Urothelium cell line (cell line): ENCODE measurements at regions not wholly inside any gene's neighbourhood (a gene's known extent, or its start where the extent isn't known, plus 50 kb on each side); places are given as distances from the start of the nearest gene placed in this dataset.

Source experiments
- DNase-seq: peaks from one replicate; pipeline ENCODE4 v3.0.0; 2011; ENCODE audit warnings: low spot score, mixed read lengths
- FAIRE-seq: peaks from 2 replicates; lab custom pipeline; 2011; peaks lifted over from hg19 to GRCh38; lab: Jason Lieb, UNC

DNA sequence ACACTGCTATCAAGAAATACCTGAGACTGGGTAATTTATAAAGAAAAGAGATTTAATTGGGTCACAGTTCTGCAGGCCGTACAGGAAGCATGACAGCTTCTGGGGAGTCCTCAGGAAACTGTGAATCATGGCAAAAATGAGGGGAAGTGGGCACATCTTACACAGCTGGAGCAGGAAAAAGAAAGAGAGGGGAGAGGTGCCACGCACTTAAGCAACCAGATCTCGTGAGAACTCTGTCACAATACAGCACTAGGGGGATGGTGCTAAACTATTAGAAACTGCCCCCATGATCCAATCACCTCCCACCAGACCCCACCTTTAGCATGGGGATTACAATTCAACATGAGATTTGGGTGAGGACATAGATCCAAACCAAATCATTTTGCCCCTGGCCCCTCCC is 105.5 kb upstream of the CPLX2 start:
- DNase-seq (no peak), FAIRE-seq (no peak)

- DNase-seq (no peak), FAIRE-seq (no peak)
These were observed 104.4 kb upstream of the CPLX2 start for GRCh38 chr5:175766963-175767362.

DNA sequence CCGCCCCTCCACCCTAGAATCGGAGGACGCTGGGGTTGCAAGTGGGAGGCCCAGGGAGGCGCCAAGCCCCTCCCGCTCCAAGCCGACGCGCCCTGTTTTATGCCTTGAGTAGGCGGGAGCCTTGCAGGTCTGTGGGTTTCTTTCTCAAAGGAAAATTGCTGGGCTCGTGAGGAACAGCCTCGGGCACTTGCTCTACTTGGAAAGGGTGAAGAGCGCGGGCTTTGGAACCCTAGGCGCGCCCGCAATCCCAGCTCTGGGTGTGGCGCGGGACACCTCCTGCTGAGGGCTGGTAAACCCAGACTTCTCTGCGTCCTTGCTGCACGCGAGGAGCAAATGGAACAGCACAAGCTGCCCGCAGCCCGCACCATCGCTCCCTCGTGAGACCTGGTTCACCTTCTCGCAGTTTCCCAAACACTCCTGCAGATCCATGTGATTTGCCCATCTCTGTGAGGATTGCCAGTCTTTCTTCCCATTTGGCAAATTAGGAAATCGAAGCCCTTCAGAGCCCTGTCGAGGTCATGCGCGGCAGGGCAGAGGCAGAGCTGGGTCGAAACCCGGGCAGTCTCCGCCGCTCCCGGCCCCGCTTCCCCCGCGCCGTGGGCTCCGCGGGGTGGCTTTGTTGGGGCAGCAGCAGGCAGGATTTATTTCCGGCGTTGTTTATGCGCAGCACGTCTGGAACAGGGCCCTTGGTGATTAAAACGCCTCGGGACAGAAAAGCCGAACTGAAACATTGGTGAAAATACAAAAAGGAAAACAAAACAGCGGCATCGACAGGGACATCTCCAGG is 98.4 kb upstream of the CPLX2 start:
- no peak for DNase-seq

GRCh38 chr5:175773534-175774070 is 97.8 kb upstream of the CPLX2 start:
- FAIRE-seq (no peak), DNase-seq (no peak)

More for the DNA sequence above, 98.4 kb upstream of the CPLX2 start:
- FAIRE-seq = no peak

DNA sequence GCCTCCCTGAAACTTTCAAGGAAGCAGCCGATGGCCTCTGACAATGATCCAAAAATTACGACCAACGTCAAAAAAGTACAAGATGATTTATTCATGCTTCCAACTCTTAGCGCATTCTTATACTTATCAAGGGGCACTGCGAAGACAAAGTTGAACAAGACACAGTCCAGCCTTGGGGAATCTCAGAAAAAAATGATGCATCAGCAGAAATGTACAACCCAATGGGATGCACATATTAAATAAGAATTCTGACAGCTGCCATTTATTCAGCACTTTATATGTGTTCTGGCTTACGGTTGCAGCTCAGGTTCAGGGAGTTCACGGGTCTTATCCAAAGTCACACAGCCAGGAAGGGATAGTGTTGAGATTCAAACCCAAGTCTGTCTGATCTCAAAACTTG is 96.0 kb upstream of the CPLX2 start:
- no peak for FAIRE-seq
- no peak for DNase-seq

- DNase-seq (peak; percentile 86), FAIRE-seq (peak; percentile 77)
These were observed 92.4 kb upstream of the CPLX2 start for GRCh38 chr5:175778951-175779503.

- no peak for DNase-seq
- no peak for FAIRE-seq
These were observed 87.6 kb upstream of the CPLX2 start for GRCh38 chr5:175783739-175784138.

- no peak for DNase-seq
- no peak for FAIRE-seq
These were observed 87.1 kb upstream of the CPLX2 start for GRCh38 chr5:175784230-175784629.

DNA sequence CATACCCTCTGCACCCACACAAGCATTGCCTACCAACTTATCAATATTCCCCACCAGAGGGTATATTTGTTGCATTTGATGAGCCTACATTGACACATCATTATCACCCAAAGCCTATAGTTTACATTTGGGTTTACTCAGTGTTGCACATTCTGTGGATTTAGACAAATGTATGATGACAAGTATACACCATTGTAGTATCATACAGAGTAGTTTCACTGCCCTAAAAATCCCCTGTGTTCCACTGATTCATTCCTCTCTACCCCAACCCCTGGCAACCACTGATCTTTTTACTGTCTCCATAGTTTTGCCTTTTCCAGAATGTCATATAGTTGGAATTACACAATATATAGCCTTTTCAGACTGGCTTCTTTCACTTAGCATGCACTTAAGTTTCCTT is 85.7 kb upstream of the CPLX2 start:
- FAIRE-seq = no peak
- no peak for DNase-seq

DNA sequence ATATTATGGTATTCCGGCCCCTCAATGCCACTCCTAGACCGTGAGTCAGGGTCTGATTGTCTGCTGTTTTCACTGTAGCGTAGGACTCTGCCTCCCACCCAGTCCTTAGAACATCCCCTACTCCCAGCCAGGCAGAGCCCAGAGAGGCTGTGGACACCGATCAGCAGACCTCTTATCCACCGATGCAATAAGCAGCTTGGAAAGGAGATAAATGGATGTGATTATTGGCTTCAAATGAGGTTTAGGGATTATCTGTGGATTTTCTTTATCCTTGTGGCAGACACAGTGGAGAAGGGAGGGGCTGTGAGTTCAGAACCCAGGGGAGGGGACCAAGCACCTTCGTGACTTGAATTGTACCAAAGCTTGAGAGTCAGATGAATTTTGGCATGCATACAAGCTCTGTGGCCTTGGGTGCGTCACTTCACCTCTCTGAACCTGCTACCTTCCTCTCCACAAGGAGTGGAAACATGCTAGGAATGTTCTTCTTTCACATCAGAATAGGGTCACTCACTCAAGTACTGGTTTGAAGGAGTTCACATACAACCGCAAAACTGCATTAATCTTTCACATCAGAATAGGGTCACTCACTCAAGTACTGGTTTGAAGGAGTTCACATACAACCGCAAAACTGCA is 83.1 kb upstream of the CPLX2 start:
- DNase-seq (peak; percentile 57), FAIRE-seq (no peak)

GRCh38 chr5:175789670-175790069 is 81.7 kb upstream of the CPLX2 start:
- DNase-seq (no peak), FAIRE-seq (no peak)

DNA sequence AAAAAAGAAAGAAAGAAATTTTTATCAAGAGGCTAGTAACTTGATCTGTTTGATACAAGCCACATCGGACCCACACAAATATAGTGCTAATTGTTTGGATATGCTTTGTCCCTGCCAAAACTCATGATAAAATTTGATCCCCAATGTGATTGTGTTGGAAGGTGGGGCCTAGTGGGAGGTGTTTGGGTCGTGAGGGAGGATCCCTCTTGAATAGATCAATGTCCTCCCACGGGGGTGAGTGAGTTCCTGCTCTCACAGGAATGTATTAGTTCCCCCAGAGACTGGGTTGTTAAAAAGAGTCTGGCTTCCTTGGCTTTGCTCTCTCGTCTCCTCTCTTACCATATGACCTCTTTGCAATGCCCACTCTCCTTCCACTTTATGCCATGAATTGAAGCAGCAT is 80.6 kb upstream of the CPLX2 start:
- FAIRE-seq = no peak

GRCh38 chr5:175795959-175796358 is 75.4 kb upstream of the CPLX2 start:
- FAIRE-seq = no peak
- no peak for DNase-seq

More for the DNA sequence above, 80.6 kb upstream of the CPLX2 start:
- DNase-seq = no peak

GRCh38 chr5:175796536-175797499 is 74.6 kb upstream of the CPLX2 start:
- FAIRE-seq = peak; percentile 77
- DNase-seq = peak; percentile 91

DNA sequence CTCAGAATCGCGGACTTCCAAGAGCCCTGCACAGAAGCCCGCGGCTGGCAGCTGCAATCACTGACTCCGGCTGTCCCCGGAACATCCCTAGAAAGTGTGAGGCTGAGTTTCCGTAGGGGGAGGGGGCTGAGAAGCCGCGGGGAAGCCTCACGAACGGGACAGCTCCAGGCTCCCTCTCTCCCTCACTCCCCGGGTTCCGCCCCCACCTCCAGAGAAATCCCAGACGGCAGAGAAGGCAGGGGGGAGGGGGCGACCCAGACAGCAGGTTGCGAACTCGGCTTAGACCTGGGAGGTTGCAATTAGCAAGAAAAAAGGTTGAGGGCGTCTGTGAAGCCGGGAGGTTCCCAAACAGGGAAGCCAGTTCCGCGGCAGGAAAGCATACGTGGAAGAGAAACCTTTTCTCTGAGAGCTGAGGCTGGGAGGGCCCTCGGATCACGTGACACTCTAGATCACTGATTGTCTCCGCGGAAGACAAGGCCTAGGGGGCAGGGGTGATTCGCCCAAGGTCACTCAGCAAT is 73.8 kb upstream of the CPLX2 start:
- FAIRE-seq (no peak), DNase-seq (peak; percentile 43)

DNA sequence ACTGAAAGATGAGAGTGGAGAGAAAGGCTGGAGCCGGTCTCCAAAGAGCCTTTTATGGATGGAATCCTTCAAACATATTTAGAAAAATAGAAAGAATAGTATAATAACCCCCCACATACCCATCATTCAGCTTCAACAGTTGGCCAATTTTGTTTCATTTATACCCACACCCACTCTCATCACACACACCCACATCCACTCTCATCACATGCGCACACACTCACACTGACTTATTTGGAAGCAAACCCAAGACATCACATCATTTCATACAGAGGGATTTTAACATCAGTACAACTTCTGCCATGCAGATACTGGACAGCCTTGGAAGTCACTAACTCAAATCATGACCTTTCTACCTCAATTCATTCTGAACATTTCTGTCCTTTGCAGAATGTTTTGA is 72.8 kb upstream of the CPLX2 start:
- FAIRE-seq = no peak
- no peak for DNase-seq

DNA sequence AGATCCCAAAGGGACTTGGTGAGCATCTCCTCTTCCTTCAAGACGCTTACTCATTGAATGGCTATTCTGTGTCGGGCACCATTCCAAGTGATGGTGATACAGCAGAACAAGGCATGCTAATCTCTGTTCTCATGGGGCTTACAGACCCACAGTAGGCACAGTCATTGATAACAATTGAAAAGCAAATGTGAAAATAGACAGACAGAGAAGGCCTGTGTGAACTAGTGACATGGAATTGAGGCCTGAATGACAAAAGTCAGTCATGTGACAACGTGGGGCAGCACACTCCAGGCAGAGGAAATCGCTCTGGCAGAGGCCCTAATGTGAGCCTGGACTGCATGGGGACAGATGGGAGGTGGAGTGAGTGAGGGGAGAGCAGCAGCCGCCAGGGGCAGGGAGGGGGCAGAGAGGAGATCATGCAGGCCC is 70.7 kb upstream of the CPLX2 start:
- no peak for DNase-seq

GRCh38 chr5:175802361-175802760 is 69.0 kb upstream of the CPLX2 start:
- no peak for FAIRE-seq
- no peak for DNase-seq

More for the DNA sequence above, 70.7 kb upstream of the CPLX2 start:
- no peak for FAIRE-seq

DNA sequence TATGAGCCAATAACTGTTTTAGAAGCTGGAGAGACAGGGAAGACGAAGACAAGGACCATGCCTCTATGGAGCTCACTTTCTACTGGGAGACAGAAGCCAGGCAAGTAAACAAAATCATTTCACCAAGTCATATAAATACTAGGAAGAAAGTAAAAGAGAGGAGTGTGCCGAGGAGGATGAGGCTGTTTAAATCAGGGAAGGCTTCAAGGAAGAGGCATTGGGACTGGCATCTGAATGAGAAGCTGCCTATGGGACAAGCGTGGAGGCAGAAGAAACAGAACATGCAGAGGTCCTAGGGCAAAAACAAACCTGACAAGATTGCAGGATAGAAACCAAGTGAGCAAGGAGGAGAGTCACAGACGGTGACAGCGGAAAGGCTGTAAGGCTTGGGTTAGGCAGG is 68.1 kb upstream of the CPLX2 start:
- no peak for FAIRE-seq

DNA sequence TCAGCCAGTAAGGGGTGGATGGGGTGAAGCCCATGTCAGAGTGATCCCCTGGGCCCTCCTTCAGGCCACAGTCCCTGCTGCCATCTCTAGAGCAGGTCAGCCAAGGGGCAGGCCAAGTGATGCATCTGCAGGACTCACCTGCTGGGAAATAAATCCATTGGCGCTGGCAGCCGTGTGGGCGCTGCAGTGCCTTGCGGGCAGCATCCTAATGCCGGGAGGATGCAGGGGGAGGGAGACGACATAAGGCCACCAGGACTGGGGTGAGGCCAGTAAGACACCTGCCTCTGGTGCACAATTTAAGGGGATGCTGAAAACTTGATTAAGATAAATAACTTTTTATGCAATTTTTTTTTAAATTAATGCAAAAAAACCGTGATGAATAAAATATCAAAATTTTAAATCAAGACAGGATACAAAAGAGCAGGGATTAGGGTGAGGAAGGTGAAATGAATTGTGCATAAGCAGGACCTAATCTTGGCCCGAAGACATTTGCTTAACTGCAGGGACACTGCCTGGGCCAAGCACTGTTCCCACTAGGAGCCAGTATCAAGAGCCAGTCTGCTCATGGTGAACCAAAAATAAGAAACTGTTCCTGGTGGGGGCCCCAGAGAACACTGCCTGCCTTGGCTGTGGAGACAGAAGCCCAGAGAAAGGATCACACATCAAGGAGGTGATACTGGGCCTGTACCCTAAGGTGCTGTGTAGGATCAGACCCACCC is 67.5 kb upstream of the CPLX2 start:
- FAIRE-seq (no peak), DNase-seq (no peak)

More for the DNA sequence above, 68.1 kb upstream of the CPLX2 start:
- no peak for DNase-seq
